ENCODE measurements at regions not wholly inside any gene's neighbourhood (a gene's known extent, or its start where the extent isn't known, plus 50 kb on each side); places are given as distances from the start of the nearest gene placed in this dataset.
"Not testable (repeated sequence)": the region's sequence is repeated elsewhere in the genome, so short reads cannot be mapped to it uniquely, and the experiment has no call there.

GRCh38 chr1:96901783-96902363, 180.3 kb downstream of the PTBP2 start:
- H3K4me3 ChIP-seq (ENCODE audit: low read depth, low read length) = no peak overlapping the region
- no peak for DNase-seq (ENCODE audit: low read depth)
- TF ChIP-seq CTCF (conservative IDR thresholded peaks at IDR 0.05; ENCODE audit: low read depth, low read length) = no peak

GRCh38 chr1:96912248-96912647, 190.7 kb downstream of the PTBP2 start:
- no peak for TF ChIP-seq CTCF (conservative IDR thresholded peaks at IDR 0.05; ENCODE audit: low read depth, low read length)
- H3K4me3 ChIP-seq (ENCODE audit: low read depth, low read length) = no peak overlapping the region
- DNase-seq (ENCODE audit: low read depth) = no peak

GRCh38 chr1:96915701-96916100, 194.1 kb downstream of the PTBP2 start:
- not testable (repeated sequence) for H3K4me3 ChIP-seq (ENCODE audit: low read depth, low read length); DNase-seq (ENCODE audit: low read depth)

GRCh38 chr1:96918406-96918805, 196.8 kb downstream of the PTBP2 start:
- H3K4me3 ChIP-seq (ENCODE audit: low read depth, low read length) = no peak overlapping the region
- no peak for TF ChIP-seq CTCF (conservative IDR thresholded peaks at IDR 0.05; ENCODE audit: low read depth, low read length)
- DNase-seq (ENCODE audit: low read depth) = no peak

- no peak for DNase-seq (ENCODE audit: low read depth)
- no peak overlapping the region for H3K4me3 ChIP-seq (ENCODE audit: low read depth, low read length)
- no peak for TF ChIP-seq CTCF (conservative IDR thresholded peaks at IDR 0.05; ENCODE audit: low read depth, low read length)
Measured at GRCh38 chr1:96922181-96922580, 200.6 kb downstream of the PTBP2 start.

GRCh38 chr1:96923753-96924152, 202.2 kb downstream of the PTBP2 start:
- no peak for DNase-seq (ENCODE audit: low read depth)
- no peak for TF ChIP-seq CTCF (conservative IDR thresholded peaks at IDR 0.05; ENCODE audit: low read depth, low read length)
- H3K4me3 ChIP-seq (ENCODE audit: low read depth, low read length) = no peak overlapping the region

- no peak overlapping the region for H3K4me3 ChIP-seq (ENCODE audit: low read depth, low read length)
- DNase-seq (ENCODE audit: low read depth) = no peak
Measured at GRCh38 chr1:96926176-96926575, 204.6 kb downstream of the PTBP2 start.

More at GRCh38 chr1:96926176-96926575, 204.6 kb downstream of the PTBP2 start:
- TF ChIP-seq CTCF (conservative IDR thresholded peaks at IDR 0.05; ENCODE audit: low read depth, low read length) = no peak

All from epithelial cell of proximal tubule (primary cell).